H1 (cell line): ENCODE measurements at regions not wholly inside any gene's neighbourhood (a gene's known extent, or its start where the extent isn't known, plus 50 kb on each side); places are given as distances from the start of the nearest gene placed in this dataset.

Source experiments
- CTCF ChIA-PET: fragments of 300-600 bp; sonication (Branson Sonifier 250); formaldehyde crosslinking; loops from one replicate; lab custom pipeline; 2021; ENCODE audit not compliant: partially characterized antibody; lab: Charles Lee
- POLR2A ChIA-PET: fragments of 300-600 bp; sonication (Branson Sonifier 250); formaldehyde crosslinking; loops from one replicate; lab custom pipeline; 2021; ENCODE audit warnings: inconsistent platforms; ENCODE audit not compliant: partially characterized antibody; lab: Charles Lee
- DNase-seq, 2 experiments: peaks; one replicate each; pipeline versions ENCODE4 v3.0.0 to v3.0.0-alpha.2; 2010 to 2022; ENCODE audit warnings: low spot score in 2 of 2, low read depth in 1 of 2, mixed read lengths in 1 of 2
- FAIRE-seq: peaks from 2 replicates; lab custom pipeline; 2011; peaks lifted over from hg19 to GRCh38; lab: Jason Lieb, UNC
- H2AFZ ChIP-seq: 2 replicates; pipeline ENCODE4 v1.8.1; 2012; ENCODE audit warnings: low read length, inconsistent platforms
- H2AK5ac ChIP-seq: 2 replicates; pipeline ENCODE4 v1.6.1; 2013; ENCODE audit warnings: low read depth, low read length
- H2BK120ac ChIP-seq: replicated peaks from 2 replicates; pipeline ENCODE3; 2013; ENCODE audit warnings: low read depth, low read length, inconsistent platforms
- H2BK12ac ChIP-seq: 2 replicates; pipeline ENCODE4 v1.6.1; 2013; ENCODE audit warnings: low read depth, low read length
- H2BK15ac ChIP-seq: 2 replicates; pipeline ENCODE4 v1.6.1; 2013; ENCODE audit warnings: low read length
- H2BK20ac ChIP-seq: 2 replicates; pipeline ENCODE4 v1.6.1; 2013; ENCODE audit warnings: low read length
- H2BK5ac ChIP-seq: 2 replicates; pipeline ENCODE4 v1.6.1; 2013; ENCODE audit warnings: low read depth, low read length
- H3K14ac ChIP-seq: 2 replicates; pipeline ENCODE4 v1.6.1; 2013; ENCODE audit warnings: inconsistent platforms; ENCODE audit not compliant: insufficient read length
- H3K18ac ChIP-seq: 2 replicates; pipeline ENCODE4 v1.6.1; 2013; ENCODE audit warnings: low read length; ENCODE audit errors: extremely low read depth
- H3K23ac ChIP-seq: 2 replicates; pipeline ENCODE4 v1.6.1; 2013; ENCODE audit warnings: inconsistent platforms; ENCODE audit not compliant: insufficient read length
- H3K23me2 ChIP-seq: 2 replicates; pipeline ENCODE4 v1.6.1; 2013; ENCODE audit warnings: low read depth, low read length
- H3K27ac ChIP-seq: 2 replicates; pipeline ENCODE4 v1.6.1; 2011; ENCODE audit warnings: low read depth, low read length, inconsistent platforms
- H3K27me3 ChIP-seq, 4 experiments: replicated peaks in 1 of 4; 1 replicate in 1 of 4; 2 replicates in 3 of 4; pipeline versions ENCODE4 v1.6.1 to v1.8.1; 2011 to 2013; ENCODE audit warnings: low read length in 3 of 4, mild to moderate bottlenecking in 3 of 4, inconsistent platforms in 2 of 4, mixed read lengths in 2 of 4, moderate library complexity in 1 of 4; ENCODE audit not compliant: control insufficient read depth in 3 of 4, insufficient read depth in 3 of 4; ENCODE audit errors: extremely low read depth in 1 of 4
- H3K36me3 ChIP-seq, 4 experiments: 2 replicates each; pipeline versions ENCODE4 v1.6.1 to v1.8.1; 2011 to 2013; ENCODE audit warnings: mild to moderate bottlenecking in 4 of 4, low read length in 3 of 4, moderate library complexity in 2 of 4, control low read depth in 1 of 4, inconsistent platforms in 1 of 4; ENCODE audit not compliant: insufficient read depth in 4 of 4, control insufficient read depth in 2 of 4
- H3K4ac ChIP-seq: replicated peaks from 2 replicates; pipeline ENCODE3; 2013; ENCODE audit warnings: low read length, low read depth, mixed read lengths, inconsistent platforms; ENCODE audit not compliant: insufficient read length
- H3K4me1 ChIP-seq, 4 experiments: replicated peaks in 1 of 4; 1 replicate in 1 of 4; 2 replicates in 3 of 4; pipeline versions ENCODE4 v1.6.1 to v1.8.1; 2011 to 2013; ENCODE audit warnings: low read length in 3 of 4, inconsistent platforms in 2 of 4, mixed read lengths in 1 of 4; ENCODE audit not compliant: insufficient read depth in 4 of 4, control insufficient read depth in 3 of 4
- H3K4me2 ChIP-seq, 2 experiments: 2 replicates each; pipeline versions ENCODE4 v1.6.1 to v1.8.1; 2011 to 2013; ENCODE audit warnings: low read depth in 2 of 2, low read length in 2 of 2, control low read depth in 1 of 2, inconsistent platforms in 1 of 2, mild to moderate bottlenecking in 1 of 2; ENCODE audit not compliant: insufficient read depth in 1 of 2
- H3K4me3 ChIP-seq, 4 experiments: fragments of 200-600, 300-600 bp in 1 of 4; sonication (generic), shearing (Covaris generic), sonication (Bioruptor Twin) in 1 of 4; 2 replicates each; pipeline versions ENCODE4 v1.5.1 to v1.8.1; 2011 to 2016; ENCODE audit warnings: low read length in 4 of 4, low read depth in 3 of 4, control low read depth in 2 of 4, inconsistent platforms in 2 of 4, mild to moderate bottlenecking in 2 of 4, mixed read lengths in 1 of 4, moderate library complexity in 1 of 4; ENCODE audit not compliant: insufficient read depth in 2 of 4; ENCODE audit errors: extremely low read depth in 1 of 4
- H3K56ac ChIP-seq: replicated peaks from 2 replicates; pipeline ENCODE3; 2013; ENCODE audit warnings: low read depth, mild to moderate bottlenecking, mixed read lengths, low read length, inconsistent platforms; ENCODE audit not compliant: insufficient read length
- H3K79me1 ChIP-seq: 2 replicates; pipeline ENCODE4 v1.6.1; 2013; ENCODE audit warnings: low read depth, low read length, control low read depth
- H3K79me2 ChIP-seq, 2 experiments: 2 replicates each; pipeline versions ENCODE4 v1.6.1 to v1.8.1; 2012 to 2013; ENCODE audit warnings: low read length in 2 of 2, mild to moderate bottlenecking in 2 of 2, inconsistent platforms in 1 of 2; ENCODE audit not compliant: insufficient read depth in 2 of 2, control insufficient read depth in 1 of 2
- H3K9ac ChIP-seq, 4 experiments: replicated peaks in 1 of 4; 1 replicate in 1 of 4; 2 replicates in 3 of 4; pipeline versions ENCODE4 v1.6.1 to v1.8.1; 2011 to 2013; ENCODE audit warnings: low read depth in 3 of 4, low read length in 3 of 4, control low read depth in 2 of 4, mild to moderate bottlenecking in 2 of 4, moderate library complexity in 2 of 4, inconsistent platforms in 1 of 4; ENCODE audit errors: extremely low read depth in 1 of 4
- H3K9me3 ChIP-seq, 2 experiments: 2 replicates each; pipeline versions ENCODE4 v1.6.1 to v1.8.1; 2012 to 2013; ENCODE audit warnings: mild to moderate bottlenecking in 2 of 2, moderate library complexity in 2 of 2, control low read depth in 1 of 2, inconsistent platforms in 1 of 2, low read depth in 1 of 2, low read length in 1 of 2, mixed read lengths in 1 of 2; ENCODE audit not compliant: insufficient read depth in 2 of 2
- H4K20me1 ChIP-seq, 2 experiments: replicated peaks in 1 of 2; 2 replicates each; pipeline versions ENCODE3 to v1.8.1; 2011 to 2013; ENCODE audit warnings: inconsistent platforms in 2 of 2, low read length in 2 of 2, mild to moderate bottlenecking in 1 of 2; ENCODE audit not compliant: insufficient read depth in 2 of 2, control insufficient read depth in 1 of 2
- H4K5ac ChIP-seq: 2 replicates; pipeline ENCODE4 v1.6.1; 2013; ENCODE audit warnings: low read length, low read depth, mixed read lengths, inconsistent platforms; ENCODE audit not compliant: insufficient read length
- H4K8ac ChIP-seq: 2 replicates; pipeline ENCODE4 v1.8.0; 2013; ENCODE audit warnings: mild to moderate bottlenecking, moderate library complexity, low read length, inconsistent platforms; ENCODE audit not compliant: insufficient read depth; ENCODE audit errors: extremely low read depth
- H4K91ac ChIP-seq: replicated peaks from 2 replicates; pipeline ENCODE3; 2013; ENCODE audit warnings: low read length, mixed read lengths, inconsistent platforms; ENCODE audit not compliant: insufficient read length
- CEBPB ChIP-seq: IDR thresholded peaks from 2 replicates; pipeline ENCODE4 v1.6.1; 2012; ENCODE audit warnings: low read depth, low read length
- FOSL1 ChIP-seq: IDR thresholded peaks from 2 replicates; pipeline ENCODE4 v1.6.1; 2011; ENCODE audit warnings: mild to moderate bottlenecking, low read depth, low read length, moderate library complexity; ENCODE audit not compliant: insufficient read depth
- HDAC2 ChIP-seq, 2 experiments: fragments of 300-600 bp in 1 of 2; sonication (generic) in 1 of 2; IDR thresholded peaks; 2 replicates each; pipeline ENCODE4 v1.6.1; 2011 to 2012; ENCODE audit warnings: low read depth in 2 of 2, low read length in 2 of 2, mild to moderate bottlenecking in 2 of 2, moderate library complexity in 2 of 2, borderline replicate concordance in 1 of 2, inconsistent platforms in 1 of 2
- NRF1 ChIP-seq: IDR thresholded peaks from 2 replicates; pipeline ENCODE4 v1.6.1; 2011; ENCODE audit warnings: mild to moderate bottlenecking, low read depth, low read length, improper control_type of control experiment
- RAD21 ChIP-seq, 2 experiments: IDR thresholded peaks in 1 of 2; conservative IDR thresholded peaks in 1 of 2; 2 replicates each; pipeline ENCODE4 v1.6.1; 2011; ENCODE audit warnings: low read depth in 2 of 2, low read length in 2 of 2, improper control_type of control experiment in 1 of 2, inconsistent platforms in 1 of 2, mild to moderate bottlenecking in 1 of 2, moderate library complexity in 1 of 2
- SIN3A ChIP-seq, 2 experiments: IDR thresholded peaks in 1 of 2; conservative IDR thresholded peaks in 1 of 2; 2 replicates each; pipeline ENCODE4 v1.6.1; 2011 to 2012; ENCODE audit warnings: low read length in 2 of 2, improper control_type of control experiment in 1 of 2, low read depth in 1 of 2, mild to moderate bottlenecking in 1 of 2
- SIX5 ChIP-seq: IDR thresholded peaks from 2 replicates; pipeline ENCODE4 v1.6.1; 2011; ENCODE audit warnings: mild to moderate bottlenecking, low read depth, low read length
- SP1 ChIP-seq: IDR thresholded peaks from 2 replicates; pipeline ENCODE4 v1.6.1; 2011; ENCODE audit warnings: low read depth, low read length
- SP4 ChIP-seq: IDR thresholded peaks from 2 replicates; pipeline ENCODE4 v1.6.1; 2012; ENCODE audit warnings: low read length, inconsistent platforms
- SUZ12 ChIP-seq: fragments of 200-600 bp; sonication (generic); IDR thresholded peaks from 2 replicates; pipeline ENCODE4 v1.6.1; 2012; ENCODE audit warnings: mild to moderate bottlenecking, inconsistent platforms, low read length, moderate library complexity, mixed read lengths
- YY1 ChIP-seq: IDR thresholded peaks from 2 replicates; pipeline ENCODE4 v1.6.1; 2011; ENCODE audit warnings: low read depth, mild to moderate bottlenecking, low read length
- WGBS, 2 experiments: shearing (Covaris generic) in 1 of 2; methylation state at CpG; one replicate each; pipeline versions ENCODE4 v1.1.6 to v1.1.7; 2013 to 2015; ENCODE audit warnings: low lambda C conversion rate in 2 of 2, mixed read lengths in 2 of 2, inconsistent platforms in 1 of 2, low coverage in 1 of 2, missing lambda C conversion rate in 1 of 2; ENCODE audit not compliant: insufficient replicate concordance in 2 of 2, insufficient coverage in 1 of 2, insufficient read length in 1 of 2; ENCODE audit errors: extremely low coverage in 1 of 2, missing lambda C conversion rate in 1 of 2; 5-methylcytosine and 5-hydroxymethylcytosine counted together

- TF ChIP-seq RAD21 (IDR thresholded peaks at IDR 0.05 in 1 of 2, conservative IDR thresholded peaks at IDR 0.05 in 1 of 2; ENCODE audit: low read depth in 2 of 2, low read length in 2 of 2) (no peak), SIN3A (conservative IDR thresholded peaks at IDR 0.05 in 1 of 2, IDR thresholded peaks at IDR 0.05 in 1 of 2; ENCODE audit: low read depth in 1 of 2, low read length in 2 of 2) (no peak), NRF1 (no peak), YY1 (no peak), SP4 (no peak), CEBPB (no peak), FOSL1 (no peak), SP1 (no peak), HDAC2 (IDR thresholded peaks at IDR 0.05; ENCODE audit: borderline replicate concordance in 1 of 2, low read depth in 2 of 2, low read length in 2 of 2) (no peak), SIX5 (no peak), SUZ12 (no peak)
- Histone ChIP-seq H3K18ac (no peak overlapping the region), H2BK12ac (no peak overlapping the region), H2AFZ (no peak overlapping the region), H2BK15ac (no peak overlapping the region), H3K36me3 (no peaks in the 10 kb centered on the region), H3K4me3 (no peak overlapping the region), H3K4me1 (peaks cover 0 to 6% (median 1%) of the 10 kb centered on the region in 4 experiments; a peak in 4 of 7 replicates), H4K91ac (no peak overlapping the region), H2BK5ac (no peak overlapping the region), H4K5ac (no peak overlapping the region), H2AK5ac (no peak overlapping the region), H3K27ac (no peak overlapping the region), H3K14ac (no peak overlapping the region), H3K4ac (no peak overlapping the region), H3K23ac (no peak overlapping the region), H3K56ac (no peak overlapping the region), H3K9ac (no peak overlapping the region), H3K4me2 (no peak overlapping the region), H3K9me3 (no peaks in the 10 kb centered on the region), H3K23me2 (no peaks in the 10 kb centered on the region), H2BK20ac (no peak overlapping the region), H2BK120ac (no peak overlapping the region), H4K8ac (no peak overlapping the region), H3K79me2 (no peaks in the 10 kb centered on the region), H4K20me1 (no peaks in the 10 kb centered on the region), H3K27me3 (no peaks in the 10 kb centered on the region), H3K79me1 (no peaks in the 10 kb centered on the region)
- POLR2A ChIA-PET = no interaction called here
- FAIRE-seq (no peak), DNase-seq (no peak)
- WGBS, 2 experiments = 82% methylated on average over 5 of the region's 5 CpGs; no CpG with 5 or more reads in 1 of the 2 experiments
- CTCF ChIA-PET = interaction anchor here (1.7 kb wide), 1 partner anchor 10 kb away, joined by 6 read pairs; no protein-coding TSS in a partner anchor
Measured at GRCh38 chr7:91551377-91552175, 287.3 kb downstream of the FZD1 start.
